OCI-LY7 (cell line): ENCODE measurements at regions not wholly inside any gene's neighbourhood (a gene's known extent, or its start where the extent isn't known, plus 50 kb on each side); places are given as distances from the start of the nearest gene placed in this dataset.

ENCODE experiments used
- EZH2phosphoT487 ChIP-seq: fragments of 200-600 bp; sonication (generic); IDR thresholded peaks from 2 replicates; pipeline ENCODE4 v1.6.1; 2018; ENCODE audit warnings: low read depth, borderline replicate concordance, mild to moderate bottlenecking, mixed run types, antibody characterized with exemption, low read length, moderate library complexity, mixed read lengths
- TF ChIP-seq, protein P1 (sequence below): fragments of 200-600 bp; sonication (generic); conservative IDR thresholded peaks from 2 replicates; pipeline ENCODE4 v1.5.1; 2014; ENCODE audit warnings: mild to moderate bottlenecking, antibody characterized with exemption, low read length, moderate library complexity, mixed read lengths

- TF ChIP-seq EZH2phosphoT487 = no peak
- TF ChIP-seq, protein P1, sequence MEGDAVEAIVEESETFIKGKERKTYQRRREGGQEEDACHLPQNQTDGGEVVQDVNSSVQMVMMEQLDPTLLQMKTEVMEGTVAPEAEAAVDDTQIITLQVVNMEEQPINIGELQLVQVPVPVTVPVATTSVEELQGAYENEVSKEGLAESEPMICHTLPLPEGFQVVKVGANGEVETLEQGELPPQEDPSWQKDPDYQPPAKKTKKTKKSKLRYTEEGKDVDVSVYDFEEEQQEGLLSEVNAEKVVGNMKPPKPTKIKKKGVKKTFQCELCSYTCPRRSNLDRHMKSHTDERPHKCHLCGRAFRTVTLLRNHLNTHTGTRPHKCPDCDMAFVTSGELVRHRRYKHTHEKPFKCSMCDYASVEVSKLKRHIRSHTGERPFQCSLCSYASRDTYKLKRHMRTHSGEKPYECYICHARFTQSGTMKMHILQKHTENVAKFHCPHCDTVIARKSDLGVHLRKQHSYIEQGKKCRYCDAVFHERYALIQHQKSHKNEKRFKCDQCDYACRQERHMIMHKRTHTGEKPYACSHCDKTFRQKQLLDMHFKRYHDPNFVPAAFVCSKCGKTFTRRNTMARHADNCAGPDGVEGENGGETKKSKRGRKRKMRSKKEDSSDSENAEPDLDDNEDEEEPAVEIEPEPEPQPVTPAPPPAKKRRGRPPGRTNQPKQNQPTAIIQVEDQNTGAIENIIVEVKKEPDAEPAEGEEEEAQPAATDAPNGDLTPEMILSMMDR = no peak
These were observed 374.7 kb upstream of the DAB1 start for GRCh38 chr1:57798543-57798942.
